Keratinocyte (primary cell): ENCODE measurements at regions not wholly inside any gene's neighbourhood (a gene's known extent, or its start where the extent isn't known, plus 50 kb on each side); places are given as distances from the start of the nearest gene placed in this dataset.

Source experiments
- DNase-seq: peaks from one replicate; pipeline ENCODE4 v3.0.0-alpha.2; 2011; ENCODE audit warnings: low read depth, missing footprints, low spot score
- FAIRE-seq: peaks from 2 replicates; lab custom pipeline; 2011; peaks lifted over from hg19 to GRCh38; lab: Jason Lieb, UNC
- H2AFZ ChIP-seq: 2 replicates; pipeline ENCODE4 v1.6.0; 2012; ENCODE audit warnings: low read length, control low read depth, inconsistent platforms; ENCODE audit not compliant: control insufficient read depth
- H3K27ac ChIP-seq: 2 replicates; pipeline ENCODE4 v1.5.1; 2011; ENCODE audit warnings: low read length; ENCODE audit not compliant: control insufficient read depth, insufficient read depth
- H3K27me3 ChIP-seq: 3 replicates; pipeline ENCODE4 v1.6.0; 2011; ENCODE audit warnings: low read length; ENCODE audit not compliant: control insufficient read depth, insufficient read depth; ENCODE audit errors: extremely low read depth
- H3K36me3 ChIP-seq, 2 experiments: 2 replicates in 1 of 2; 3 replicates in 1 of 2; pipeline ENCODE4 v1.5.1; 2011; ENCODE audit warnings: low read length in 2 of 2, mild to moderate bottlenecking in 1 of 2; ENCODE audit not compliant: control insufficient read depth in 2 of 2, insufficient read depth in 2 of 2; ENCODE audit errors: extremely low read depth in 1 of 2
- H3K4me1 ChIP-seq: 3 replicates; pipeline ENCODE4 v1.5.1; 2011; ENCODE audit warnings: low read length; ENCODE audit not compliant: control insufficient read depth, insufficient read depth; ENCODE audit errors: extremely low read depth
- H3K4me2 ChIP-seq: 3 replicates; pipeline ENCODE4 v1.6.0; 2011; ENCODE audit warnings: low read depth, low read length; ENCODE audit not compliant: control insufficient read depth, insufficient read depth; ENCODE audit errors: extremely low read depth
- H3K4me3 ChIP-seq, 3 experiments: fragments of 200-600 bp in 1 of 3; sonication (generic) in 1 of 3; 2 replicates in 2 of 3; 3 replicates in 1 of 3; pipeline ENCODE4 v1.5.1; 2011 to 2016; ENCODE audit warnings: low read length in 3 of 3, mild to moderate bottlenecking in 3 of 3, control low read depth in 2 of 3, inconsistent platforms in 1 of 3, low read depth in 1 of 3, mixed read lengths in 1 of 3, mixed run types in 1 of 3, moderate library complexity in 1 of 3; ENCODE audit not compliant: control insufficient read depth in 2 of 3, insufficient read depth in 2 of 3; ENCODE audit errors: extremely low read depth in 1 of 3
- H3K79me2 ChIP-seq: 2 replicates; pipeline ENCODE4 v1.6.0; 2012; ENCODE audit warnings: low read length; ENCODE audit not compliant: control insufficient read depth, insufficient read depth
- H3K9ac ChIP-seq: 3 replicates; pipeline ENCODE4 v1.6.0; 2011; ENCODE audit warnings: low read length; ENCODE audit not compliant: control insufficient read depth, insufficient read depth; ENCODE audit errors: extremely low read depth
- H3K9me1 ChIP-seq: 3 replicates; pipeline ENCODE4 v1.6.0; 2011; ENCODE audit warnings: low read length; ENCODE audit not compliant: control insufficient read depth, insufficient read depth; ENCODE audit errors: extremely low read depth
- H3K9me3 ChIP-seq: 2 replicates; pipeline ENCODE4 v1.5.1; 2012; ENCODE audit warnings: low read depth, low read length; ENCODE audit not compliant: control insufficient read depth
- H4K20me1 ChIP-seq: 3 replicates; pipeline ENCODE4 v1.6.0; 2011; ENCODE audit warnings: low read length; ENCODE audit not compliant: control insufficient read depth, insufficient read depth; ENCODE audit errors: extremely low read depth
- CTCF ChIP-seq, 3 experiments: IDR thresholded peaks in 1 of 3; conservative IDR thresholded peaks in 1 of 3; optimal IDR thresholded peaks in 1 of 3; 2 replicates in 2 of 3; 3 replicates in 1 of 3; pipeline versions ENCODE3 to v1.5.1; 2011; ENCODE audit warnings: low read length in 3 of 3, mild to moderate bottlenecking in 3 of 3, moderate library complexity in 2 of 3, control low read depth in 1 of 3, inconsistent platforms in 1 of 3; ENCODE audit not compliant: insufficient read depth in 2 of 3; ENCODE audit errors: extremely low read depth in 1 of 3
- EZH2 ChIP-seq: IDR thresholded peaks from one replicate; pipeline ENCODE4 v1.6.1; 2012; ENCODE audit warnings: inconsistent platforms, mild to moderate bottlenecking, low read length, moderate library complexity
- dilution Hi-C: fragments of 300-500 bp; cut with MboI; formaldehyde crosslinking; loops from one replicate; pipeline ENCODE4 v1.7.0; 2020; ENCODE audit warnings: low sequenced_read_pairs; ENCODE audit not compliant: extremely low pct_ligation_motif_present

GRCh38 chr12:13365748-13366366 lies 169.3 kb downstream of the EMP1 start:
- no peak for FAIRE-seq
- dilution Hi-C loops: no loop called here
- TF ChIP-seq EZH2: no peak
- no peak for TF ChIP-seq CTCF (optimal IDR thresholded peaks at IDR 0.05 in 1 of 3, IDR thresholded peaks at IDR 0.05 in 1 of 3, conservative IDR thresholded peaks at IDR 0.05 in 1 of 3; ENCODE audit: extremely low read depth in 1 of 3, insufficient read depth in 2 of 3, low read length in 3 of 3)

GRCh38 chr12:13362260-13362841 lies 165.8 kb downstream of the EMP1 start:
- dilution Hi-C loops: no loop called here

More at GRCh38 chr12:13365748-13366366, 169.3 kb downstream of the EMP1 start:
- Histone ChIP-seq H3K9ac (no peak overlapping the region), H3K27ac (no peak overlapping the region), H3K4me1 (no peaks in the 10 kb centered on the region), H3K79me2 (no peaks in the 10 kb centered on the region), H2AFZ (no peak overlapping the region), H4K20me1 (no peaks in the 10 kb centered on the region), H3K9me3 (no peaks in the 10 kb centered on the region), H3K27me3 (no peaks in the 10 kb centered on the region), H3K4me3 (no peak overlapping the region), H3K9me1 (no peaks in the 10 kb centered on the region), H3K36me3 (no peaks in the 10 kb centered on the region), H3K4me2 (no peak overlapping the region)
- no peak for DNase-seq

More at GRCh38 chr12:13362260-13362841, 165.8 kb downstream of the EMP1 start:
- no peak overlapping the region for H3K4me3 ChIP-seq
- H3K4me1 ChIP-seq: no peaks in the 10 kb centered on the region
- no peaks in the 10 kb centered on the region for H3K36me3 ChIP-seq
- H3K9ac ChIP-seq: no peak overlapping the region
- H3K79me2 ChIP-seq: no peaks in the 10 kb centered on the region
- no peaks in the 10 kb centered on the region for H3K9me1 ChIP-seq
- FAIRE-seq: peak; percentile 71
- H3K27me3 ChIP-seq: no peaks in the 10 kb centered on the region
- DNase-seq: no peak
- TF ChIP-seq CTCF (optimal IDR thresholded peaks at IDR 0.05 in 1 of 3, IDR thresholded peaks at IDR 0.05 in 1 of 3, conservative IDR thresholded peaks at IDR 0.05 in 1 of 3; ENCODE audit: extremely low read depth in 1 of 3, insufficient read depth in 2 of 3, low read length in 3 of 3): peak; percentile 77 to 87 (median 81)
- TF ChIP-seq EZH2: no peak
- H2AFZ ChIP-seq: no peak overlapping the region
- H3K4me2 ChIP-seq: no peak overlapping the region
- no peaks in the 10 kb centered on the region for H4K20me1 ChIP-seq
- H3K9me3 ChIP-seq: no peaks in the 10 kb centered on the region
- no peak overlapping the region for H3K27ac ChIP-seq
